ENCODE measurements at regions not wholly inside any gene's neighbourhood (a gene's known extent, or its start where the extent isn't known, plus 50 kb on each side); places are given as distances from the start of the nearest gene placed in this dataset.

GRCh38 chr2:157184161-157184895 lies 73.2 kb upstream of the GALNT5 start:
- DNase-seq = no peak

- DNase-seq = no peak
Observed at GRCh38 chr2:157185476-157186227, 71.9 kb upstream of the GALNT5 start.

GRCh38 chr2:157190151-157190550 lies 67.4 kb upstream of the GALNT5 start:
- DNase-seq = no peak

GRCh38 chr2:157191186-157191585 lies 66.3 kb upstream of the GALNT5 start:
- no peak for DNase-seq

GRCh38 chr2:157192445-157193423 lies 64.8 kb upstream of the GALNT5 start:
- no peak for DNase-seq

GRCh38 chr2:157193461-157193860 lies 64.0 kb upstream of the GALNT5 start:
- no peak for DNase-seq

GRCh38 chr2:157194097-157194688 lies 63.3 kb upstream of the GALNT5 start:
- peak; percentile 35 for DNase-seq

- no peak for DNase-seq
Observed at GRCh38 chr2:157194844-157195243, 62.7 kb upstream of the GALNT5 start.

GRCh38 chr2:157196956-157197355 lies 60.5 kb upstream of the GALNT5 start:
- DNase-seq = no peak

GRCh38 chr2:157197848-157198247 lies 59.7 kb upstream of the GALNT5 start:
- DNase-seq = no peak

- DNase-seq = no peak
Observed at GRCh38 chr2:157203651-157204050, 53.9 kb upstream of the GALNT5 start.

GRCh38 chr2:157204401-157204800 lies 53.1 kb upstream of the GALNT5 start:
- DNase-seq = no peak

GRCh38 chr2:157206916-157207315 lies 50.6 kb upstream of the GALNT5 start:
- no peak for DNase-seq
